ENCODE measurements at regions not wholly inside any gene's neighbourhood (a gene's known extent, or its start where the extent isn't known, plus 50 kb on each side); places are given as distances from the start of the nearest gene placed in this dataset.

DNA sequence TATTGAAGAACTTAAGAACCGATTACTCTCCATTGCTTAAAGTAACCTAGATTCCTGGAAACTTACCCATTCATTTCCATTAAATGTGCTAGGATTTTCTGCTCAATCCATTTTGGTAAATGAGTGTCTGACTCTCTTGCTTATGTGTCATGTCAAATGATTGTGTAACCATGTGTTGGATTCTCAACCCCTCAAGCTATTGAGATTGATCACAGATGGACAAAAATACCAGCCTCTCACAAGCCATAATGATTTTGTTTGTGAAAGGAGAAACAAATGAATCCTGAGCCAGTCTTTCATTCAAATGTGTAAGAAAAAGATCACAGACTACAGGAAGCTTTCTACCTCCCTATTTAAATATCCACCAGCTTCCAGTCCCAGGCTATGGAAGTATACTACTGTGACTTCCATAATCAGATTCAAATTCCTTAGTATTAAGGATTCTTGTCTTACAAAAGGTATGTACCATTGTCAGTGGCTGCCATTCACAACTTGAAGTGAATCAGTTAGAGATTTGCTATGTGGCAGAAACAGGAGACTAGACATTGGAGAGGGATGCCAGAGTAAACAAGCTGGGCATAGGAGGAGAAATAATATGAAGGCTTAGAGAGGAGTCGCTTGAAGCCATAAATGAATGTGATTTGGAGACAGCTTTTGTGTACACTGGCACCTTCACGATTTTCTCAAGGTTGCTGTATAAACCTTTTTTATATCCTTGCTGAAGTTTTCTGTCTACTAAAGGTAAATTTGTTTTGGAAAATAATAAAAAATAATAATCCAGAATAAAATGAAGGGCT lies 498.5 kb upstream of the SETBP1 start:
- TF ChIP-seq POLR2AphosphoS5 (IDR thresholded peaks at IDR 0.05; ENCODE audit: low read depth, low read length) (no peak), POLR2A (IDR thresholded peaks at IDR 0.05; ENCODE audit: low read depth, low read length) (no peak)
